ENCODE measurements at regions not wholly inside any gene's neighbourhood (a gene's known extent, or its start where the extent isn't known, plus 50 kb on each side); places are given as distances from the start of the nearest gene placed in this dataset.

GRCh38 chrX:122440832-122441231, 743.2 kb upstream of the GRIA3 start:
- DNase-seq: no peak

GRCh38 chrX:122441451-122441850, 742.6 kb upstream of the GRIA3 start:
- DNase-seq: no peak

DNA sequence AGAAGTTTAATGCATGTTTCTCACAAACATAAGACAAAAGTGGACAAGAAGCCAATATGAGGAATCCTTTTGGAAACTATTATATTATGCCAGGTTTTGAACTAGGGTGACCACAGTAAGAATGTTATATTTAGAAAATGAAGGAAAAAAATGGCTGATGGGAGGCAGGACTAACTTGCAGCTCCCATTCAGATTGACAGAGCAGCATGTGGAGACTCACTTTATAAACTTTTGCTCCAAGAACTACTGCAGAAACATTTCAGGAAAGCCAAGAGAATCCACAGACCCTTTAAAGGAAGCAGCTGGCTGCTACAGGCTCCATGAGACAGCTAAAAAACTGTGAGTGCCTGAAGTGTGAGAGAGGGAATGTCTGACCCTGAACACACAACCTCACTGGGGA, 738.6 kb upstream of the GRIA3 start:
- DNase-seq: no peak

- DNase-seq: no peak
Measured at GRCh38 chrX:122464341-122464740, 719.7 kb upstream of the GRIA3 start.

GRCh38 chrX:122475306-122475705, 708.8 kb upstream of the GRIA3 start:
- DNase-seq: no peak

- no peak for DNase-seq
Measured at GRCh38 chrX:122500556-122500955, 683.5 kb upstream of the GRIA3 start.

DNA sequence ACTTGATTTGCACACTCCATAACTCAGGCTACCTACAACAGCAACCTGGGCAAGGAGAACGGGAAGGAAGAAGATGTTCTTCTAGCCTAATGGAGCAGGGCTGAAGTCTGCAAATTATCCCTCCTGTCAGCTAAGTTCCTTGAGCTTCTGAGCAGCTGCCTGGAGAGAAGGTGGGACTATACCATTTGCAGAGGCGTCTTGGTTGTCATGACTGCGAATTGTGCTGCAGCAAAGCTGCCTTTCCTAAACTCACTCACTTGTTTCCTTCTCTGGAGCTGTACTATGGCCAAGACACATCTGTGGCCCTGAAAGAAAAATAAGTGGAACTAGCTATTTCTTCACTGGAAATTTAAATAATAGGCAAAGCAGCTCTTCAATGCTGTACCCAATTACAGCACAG, 682.4 kb upstream of the GRIA3 start:
- DNase-seq: no peak

DNA sequence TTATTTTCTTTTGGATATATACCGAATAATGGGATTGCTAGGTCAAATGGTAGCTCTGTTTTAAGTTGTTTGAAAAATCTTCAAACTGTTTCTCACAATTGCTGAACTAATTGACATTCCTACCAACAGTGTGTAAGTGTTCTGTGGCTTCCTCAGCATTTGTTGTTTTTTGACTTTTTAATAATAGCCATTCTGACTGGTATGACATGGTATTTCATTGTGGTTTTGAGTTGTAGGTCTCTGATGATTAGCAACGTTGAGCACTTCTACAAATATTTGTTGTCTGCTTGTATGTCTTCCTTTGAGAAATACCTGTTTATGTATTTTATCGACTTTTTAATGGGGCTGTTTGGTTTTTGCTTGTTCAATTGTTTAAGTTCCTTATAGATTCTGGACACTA, 680.1 kb upstream of the GRIA3 start:
- no peak for DNase-seq

GRCh38 chrX:122512561-122513072, 671.5 kb upstream of the GRIA3 start:
- DNase-seq: no peak

DNA sequence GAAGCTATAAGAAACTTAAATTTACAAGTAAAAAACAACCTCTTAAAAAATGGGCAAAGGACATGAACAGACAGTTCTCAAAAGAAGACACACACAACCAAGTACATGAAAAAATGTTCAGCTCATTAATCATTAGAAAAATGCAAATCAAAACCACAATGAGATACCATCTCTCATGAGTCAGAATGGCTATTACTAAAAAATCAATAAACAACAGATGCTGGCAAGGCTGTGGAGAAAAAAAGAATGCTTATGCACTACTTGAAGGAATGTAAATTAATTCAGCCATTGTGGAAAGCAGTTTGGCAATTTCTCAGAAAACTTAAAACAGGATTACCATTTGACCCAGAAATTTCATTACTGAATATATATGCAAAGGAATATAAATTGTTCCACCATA, 666.3 kb upstream of the GRIA3 start:
- no peak for DNase-seq

- DNase-seq: no peak
Measured at GRCh38 chrX:122545778-122546177, 638.3 kb upstream of the GRIA3 start.

DNA sequence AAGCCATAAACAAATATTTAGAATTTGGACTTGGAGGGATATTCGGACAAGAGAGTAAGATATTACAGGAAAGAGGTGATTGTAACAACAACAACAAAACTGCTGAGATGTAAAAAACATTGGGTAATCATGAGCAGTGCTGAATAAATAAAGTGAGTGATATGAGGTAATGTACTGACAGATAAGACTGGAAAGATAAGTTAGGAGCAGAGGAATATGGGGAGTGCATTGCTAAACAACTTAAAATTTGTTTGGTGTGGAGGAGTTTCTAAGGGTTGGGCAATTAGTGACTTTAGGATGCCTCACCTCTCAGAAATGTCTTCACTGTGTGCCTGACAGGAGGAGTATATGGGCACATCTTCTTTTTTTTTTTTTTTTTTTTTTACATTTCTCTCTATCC, 637.8 kb upstream of the GRIA3 start:
- DNase-seq: no peak

DNA sequence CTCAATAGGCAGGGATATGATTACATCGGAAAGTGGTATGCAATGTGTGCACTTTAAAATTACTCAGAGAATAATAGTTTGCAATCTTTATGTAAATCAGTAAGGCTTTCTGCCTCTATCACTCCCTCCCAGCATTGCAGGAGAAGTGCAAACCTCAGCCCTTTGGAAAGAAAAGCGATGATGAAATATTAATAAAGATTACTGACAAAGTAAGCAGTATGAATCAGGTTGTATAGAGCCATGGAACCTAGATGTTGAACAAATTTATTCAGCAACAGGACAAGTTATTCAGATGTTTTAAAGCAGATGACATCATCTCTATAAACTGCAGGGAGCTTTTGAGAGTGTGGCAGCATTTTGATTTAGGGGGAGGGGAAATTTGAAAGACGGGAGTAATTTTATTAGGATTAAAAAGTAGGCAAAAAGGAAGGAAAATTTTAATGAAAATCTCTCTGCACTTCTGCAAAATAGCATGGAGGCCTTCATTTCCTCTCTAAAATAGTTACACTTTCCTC, 631.7 kb upstream of the GRIA3 start:
- no peak for DNase-seq

- DNase-seq: no peak
Measured at GRCh38 chrX:122555925-122556324, 628.2 kb upstream of the GRIA3 start.

GRCh38 chrX:122565952-122566351, 618.1 kb upstream of the GRIA3 start:
- DNase-seq: no peak

DNA sequence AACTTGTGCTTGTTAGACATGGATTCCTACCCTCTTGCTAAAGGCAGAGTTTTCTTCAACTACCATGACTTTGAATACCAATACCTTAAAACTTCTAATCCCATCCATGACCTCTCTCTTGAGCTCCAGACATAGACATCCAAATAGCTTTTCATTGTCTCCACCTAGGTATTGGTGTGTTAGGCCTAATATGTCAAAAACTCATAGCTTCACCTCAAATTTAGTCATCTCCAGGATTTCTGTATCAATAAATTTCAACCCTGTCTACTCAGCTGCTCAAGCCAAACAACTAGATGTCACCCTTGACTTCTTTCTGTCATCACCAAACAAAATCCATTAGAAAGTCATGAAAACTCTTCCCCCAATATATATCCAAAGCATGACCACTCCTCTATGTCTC, 617.7 kb upstream of the GRIA3 start:
- no peak for DNase-seq

DNA sequence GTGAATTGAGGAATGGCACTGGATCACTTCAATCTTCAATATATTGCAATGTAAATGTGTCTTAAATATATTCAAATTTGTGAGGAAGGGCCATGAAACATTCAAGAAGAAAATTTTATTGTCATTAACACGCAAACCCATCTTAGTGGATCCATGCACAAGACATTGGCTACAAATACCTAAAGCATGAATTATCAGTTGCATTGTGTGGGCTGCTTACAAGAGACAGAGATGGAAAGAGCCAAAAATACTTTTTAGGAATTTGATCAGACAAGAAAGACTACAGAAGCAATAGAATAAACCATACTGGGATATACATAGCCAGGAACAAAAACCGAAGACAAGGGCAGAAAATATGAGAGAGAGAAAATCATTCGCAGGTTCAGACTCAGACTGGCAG, 616.2 kb upstream of the GRIA3 start:
- DNase-seq: no peak

GRCh38 chrX:122572461-122572860, 611.6 kb upstream of the GRIA3 start:
- DNase-seq: no peak

DNA sequence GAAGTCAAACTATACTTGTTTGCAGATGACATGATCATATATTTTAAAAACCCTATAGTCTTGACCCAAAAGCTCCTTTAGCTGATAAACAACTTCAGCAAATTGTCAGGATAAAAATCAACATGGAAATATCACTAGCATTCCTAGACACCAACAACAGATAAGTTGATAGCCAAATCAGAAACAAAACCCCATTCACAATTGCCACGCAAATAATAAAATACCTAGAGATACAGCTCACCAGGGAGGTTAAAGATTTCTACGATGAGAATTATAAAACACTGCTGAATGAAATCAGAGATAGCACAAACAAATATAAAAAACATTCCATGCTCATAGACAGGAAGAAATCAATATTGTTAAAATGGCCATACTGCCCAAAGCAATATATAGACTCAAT, 605.0 kb upstream of the GRIA3 start:
- DNase-seq: no peak

DNA sequence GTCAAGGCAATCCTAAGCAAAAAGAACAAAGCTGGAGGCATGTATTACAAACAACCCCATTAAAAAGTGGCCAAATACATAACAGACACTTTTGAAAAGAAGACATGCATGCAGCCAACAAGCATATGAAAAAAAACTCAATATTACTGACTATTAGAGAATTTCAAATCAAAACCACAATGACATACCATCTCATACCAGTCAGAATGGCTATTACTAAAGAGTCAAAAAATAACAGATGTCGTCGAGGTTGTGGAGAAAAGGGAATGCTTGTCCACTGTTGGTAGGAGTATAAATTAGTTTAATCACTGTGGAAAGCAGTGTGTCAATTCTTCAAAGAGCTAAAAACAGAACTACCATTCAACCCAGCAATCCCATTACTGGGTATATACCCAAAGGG, 604.6 kb upstream of the GRIA3 start:
- DNase-seq: no peak

DNA sequence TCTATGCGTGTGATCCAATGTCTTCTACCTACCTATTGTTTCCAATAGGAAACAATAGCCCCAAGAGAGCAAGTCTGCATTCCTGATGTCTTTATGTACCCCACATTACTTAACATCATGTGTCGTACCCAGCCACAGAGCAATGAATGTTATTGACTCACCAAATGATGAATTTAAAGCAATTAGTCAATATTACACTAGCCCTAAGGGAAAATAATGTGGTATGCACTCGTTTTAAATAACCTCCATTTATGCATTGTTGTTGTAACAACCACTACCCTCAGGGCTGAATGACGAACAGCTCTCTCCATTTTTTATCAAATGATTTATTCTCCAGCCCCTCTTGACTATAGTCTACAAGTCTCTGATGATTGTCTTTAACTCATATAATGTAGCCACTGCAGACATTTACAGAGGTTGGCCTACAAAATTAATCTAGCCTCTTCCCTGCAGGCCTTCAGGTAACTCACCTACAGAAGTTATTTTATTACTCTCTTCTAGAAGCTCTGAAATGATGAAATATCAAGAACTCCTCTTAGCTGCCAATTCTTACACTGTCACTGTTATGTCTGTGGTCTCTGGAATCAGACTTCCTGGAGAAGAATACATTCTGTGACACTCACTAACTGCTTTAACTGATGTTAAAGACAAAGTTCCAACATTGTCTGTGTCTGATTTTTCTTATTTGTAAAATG, 601.7 kb upstream of the GRIA3 start:
- no peak for DNase-seq

- DNase-seq: no peak
Measured at GRCh38 chrX:122582975-122583305, 601.1 kb upstream of the GRIA3 start.

DNA sequence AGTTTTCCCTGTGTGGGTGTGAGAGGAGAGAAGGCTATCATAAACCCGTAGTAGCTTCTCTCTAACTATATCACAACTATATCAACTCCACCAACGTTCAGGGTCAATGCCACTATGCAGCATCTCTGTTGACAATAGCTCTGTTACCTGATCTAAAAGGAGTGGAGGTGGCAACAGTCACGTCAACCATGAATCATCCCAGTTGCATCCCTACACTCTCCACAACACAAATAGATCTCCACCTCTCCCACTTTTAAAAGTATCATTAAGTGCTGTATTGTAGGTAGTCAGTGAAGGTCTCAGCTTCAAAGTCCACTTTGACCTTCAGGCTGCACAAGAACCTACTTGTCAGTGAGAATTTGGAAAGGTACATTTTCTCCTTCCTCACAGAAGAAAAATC, 600.5 kb upstream of the GRIA3 start:
- DNase-seq: no peak

DNA sequence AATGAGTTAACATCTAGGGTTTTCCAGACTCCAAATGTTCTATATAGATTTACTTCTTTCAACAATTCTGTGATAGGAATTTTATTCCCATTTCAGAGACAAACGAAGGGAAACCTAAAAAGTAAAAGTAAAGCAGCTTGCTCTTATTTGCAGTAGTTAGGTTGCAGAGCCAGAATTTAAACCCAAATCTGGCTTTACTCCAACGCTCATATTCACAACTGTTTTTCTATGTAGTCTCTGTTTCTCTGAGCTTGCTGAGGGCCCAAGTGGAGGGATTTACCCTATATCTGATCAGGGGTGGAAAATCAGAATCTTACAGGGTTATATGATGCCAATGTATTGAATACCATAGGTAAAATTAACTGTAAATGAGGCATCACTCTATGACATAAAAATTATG, 599.1 kb upstream of the GRIA3 start:
- peak in 1 of 2 experiments; percentile 18 for DNase-seq

GRCh38 chrX:122586831-122587230, 597.2 kb upstream of the GRIA3 start:
- DNase-seq: no peak

All from NCI-H2081 (cell line).